NB4 (cell line): ENCODE measurements at regions not wholly inside any gene's neighbourhood (a gene's known extent, or its start where the extent isn't known, plus 50 kb on each side); places are given as distances from the start of the nearest gene placed in this dataset.

Source experiments
- CTCF ChIP-seq: IDR thresholded peaks from one replicate; pipeline ENCODE4 v1.5.1; 2012; ENCODE audit warnings: low read depth, low read length
- MAX ChIP-seq: IDR thresholded peaks from 2 replicates; pipeline ENCODE4 v1.6.1; 2011; ENCODE audit warnings: low read depth, low read length
- MYC ChIP-seq: IDR thresholded peaks from 2 replicates; pipeline ENCODE4 v1.6.1; 2011; ENCODE audit warnings: low read depth, low read length
- POLR2A ChIP-seq: IDR thresholded peaks from 2 replicates; pipeline ENCODE4 v1.6.1; 2011; ENCODE audit warnings: mild to moderate bottlenecking; ENCODE audit not compliant: insufficient read length; ENCODE audit errors: extremely low read depth

- TF ChIP-seq POLR2A = no peak
- TF ChIP-seq CTCF = no peak
- no peak for TF ChIP-seq MAX
- TF ChIP-seq MYC = no peak
Observed at GRCh38 chr10:28120795-28121194, 121.9 kb upstream of the ODAD2 start.
